HepG2 (cell line): ENCODE measurements at regions not wholly inside any gene's neighbourhood (a gene's known extent, or its start where the extent isn't known, plus 50 kb on each side); places are given as distances from the start of the nearest gene placed in this dataset.

ENCODE experiments used
- CREB1 ChIP-seq, 2 experiments: fragments of 450-650 bp in 1 of 2; IDR thresholded peaks; 2 replicates each; pipeline ENCODE4 v1.6.1; 2016 to 2017; ENCODE audit warnings: control low read depth in 1 of 2, mild to moderate bottlenecking in 1 of 2, missing compliant biosample characterization in 1 of 2, missing genetic modification characterization in 1 of 2
- HNRNPH1 ChIP-seq: fragments of 200-400 bp; formaldehyde crosslinking; optimal IDR thresholded peaks from 2 replicates; pipeline ENCODE3; 2017; ENCODE audit warnings: mild to moderate bottlenecking, low read depth, low read length
- HNRNPL ChIP-seq: fragments of 200-400 bp; formaldehyde crosslinking; IDR thresholded peaks from 2 replicates; pipeline ENCODE4 v1.6.1; 2017; ENCODE audit warnings: mild to moderate bottlenecking, low read depth, low read length
- HOXA3 ChIP-seq: sonication (generic); formaldehyde crosslinking; IDR thresholded peaks from 2 replicates; pipeline ENCODE4 v1.5.0; 2020; ENCODE audit warnings: missing genetic modification reagents
- MAFK ChIP-seq, 2 experiments: IDR thresholded peaks in 1 of 2; conservative IDR thresholded peaks in 1 of 2; 2 replicates each; pipeline ENCODE4 v1.6.1; 2011; ENCODE audit warnings: improper control_type of control experiment in 2 of 2, low read length in 2 of 2
- MED13 ChIP-seq: sonication (generic); formaldehyde crosslinking; IDR thresholded peaks from 2 replicates; pipeline ENCODE4 v1.5.0; 2020; ENCODE audit warnings: missing genetic modification reagents
- NR2F1 ChIP-seq, 2 experiments: fragments of 450-650 bp in 1 of 2; formaldehyde crosslinking in 1 of 2; IDR thresholded peaks; 2 replicates each; pipeline versions ENCODE4 v1.5.0 to v1.6.1; 2016 to 2020; ENCODE audit warnings: mild to moderate bottlenecking in 1 of 2, missing compliant biosample characterization in 1 of 2, missing genetic modification reagents in 1 of 2, moderate library complexity in 1 of 2
- NRL ChIP-seq: sonication (generic); formaldehyde crosslinking; IDR thresholded peaks from 2 replicates; pipeline ENCODE4 v1.5.0; 2020; ENCODE audit warnings: missing genetic modification reagents, mild to moderate bottlenecking, moderate library complexity, borderline replicate concordance
- PLRG1 ChIP-seq: fragments of 450-650 bp; conservative IDR thresholded peaks from 2 replicates; pipeline ENCODE4 v1.6.1; 2016
- RARG ChIP-seq: sonication (generic); formaldehyde crosslinking; IDR thresholded peaks from 2 replicates; pipeline ENCODE4 v1.4.0; 2020; ENCODE audit warnings: low read depth, mild to moderate bottlenecking, missing genetic modification reagents
- REL ChIP-seq: sonication (generic); formaldehyde crosslinking; conservative IDR thresholded peaks from 2 replicates; pipeline ENCODE4 v1.8.0; 2022; ENCODE audit warnings: mild to moderate bottlenecking, missing genetic modification reagents, moderate library complexity
- TAF15 ChIP-seq: fragments of 200-400 bp; formaldehyde crosslinking; IDR thresholded peaks from one replicate; pipeline ENCODE4 v1.6.1; 2018; ENCODE audit warnings: mild to moderate bottlenecking, low read depth, low read length; ENCODE audit not compliant: poor library complexity, severe bottlenecking
- TARDBP ChIP-seq: sonication (generic); formaldehyde crosslinking; IDR thresholded peaks from 2 replicates; pipeline ENCODE4 v1.8.0; 2022; ENCODE audit warnings: mild to moderate bottlenecking, missing genetic modification reagents
- TBL1XR1 ChIP-seq: fragments of 150-350 bp; IDR thresholded peaks from 2 replicates; pipeline ENCODE4 v1.6.1; 2014; ENCODE audit warnings: borderline replicate concordance, low read length; ENCODE audit not compliant: partially characterized antibody
- ZMYM3 ChIP-seq: sonication (generic); formaldehyde crosslinking; IDR thresholded peaks from 2 replicates; pipeline ENCODE4 v1.5.1; 2020; ENCODE audit warnings: mild to moderate bottlenecking, missing genetic modification reagents
- ZNF335 ChIP-seq: sonication (generic); formaldehyde crosslinking; IDR thresholded peaks from 2 replicates; pipeline ENCODE4 v1.4.0; 2020; ENCODE audit warnings: missing genetic modification reagents
- ZNF33A ChIP-seq: sonication (generic); formaldehyde crosslinking; IDR thresholded peaks from 2 replicates; pipeline ENCODE4 v1.5.1; 2020; ENCODE audit warnings: missing genetic modification reagents, mild to moderate bottlenecking, moderate library complexity, borderline replicate concordance
- ZNF354B ChIP-seq: sonication (generic); formaldehyde crosslinking; IDR thresholded peaks from 2 replicates; pipeline ENCODE4 v1.8.0; 2022; ENCODE audit warnings: mild to moderate bottlenecking, missing genetic modification reagents
- ZNF614 ChIP-seq: IDR thresholded peaks from 2 replicates; pipeline ENCODE4 v1.6.1; 2018; ENCODE audit warnings: missing biosample characterization, missing genetic modification reagents, inconsistent platforms, borderline replicate concordance
- ZNF629 ChIP-seq: sonication (generic); formaldehyde crosslinking; conservative IDR thresholded peaks from 2 replicates; pipeline ENCODE4 v1.5.0; 2020; ENCODE audit warnings: missing genetic modification reagents
- ZNF782 ChIP-seq: sonication (generic); formaldehyde crosslinking; IDR thresholded peaks from 2 replicates; pipeline ENCODE4 v1.4.0; 2020; ENCODE audit warnings: missing genetic modification reagents, mild to moderate bottlenecking, borderline replicate concordance
- TF ChIP-seq, protein P1 (sequence below): IDR thresholded peaks from 2 replicates; pipeline ENCODE4 v1.4.0; 2020; ENCODE audit warnings: mild to moderate bottlenecking, missing genetic modification reagents
- TF ChIP-seq, protein P2 (sequence below): sonication (generic); formaldehyde crosslinking; IDR thresholded peaks from 2 replicates; pipeline ENCODE4 v1.5.0; 2020; ENCODE audit warnings: mild to moderate bottlenecking, missing genetic modification reagents

DNA sequence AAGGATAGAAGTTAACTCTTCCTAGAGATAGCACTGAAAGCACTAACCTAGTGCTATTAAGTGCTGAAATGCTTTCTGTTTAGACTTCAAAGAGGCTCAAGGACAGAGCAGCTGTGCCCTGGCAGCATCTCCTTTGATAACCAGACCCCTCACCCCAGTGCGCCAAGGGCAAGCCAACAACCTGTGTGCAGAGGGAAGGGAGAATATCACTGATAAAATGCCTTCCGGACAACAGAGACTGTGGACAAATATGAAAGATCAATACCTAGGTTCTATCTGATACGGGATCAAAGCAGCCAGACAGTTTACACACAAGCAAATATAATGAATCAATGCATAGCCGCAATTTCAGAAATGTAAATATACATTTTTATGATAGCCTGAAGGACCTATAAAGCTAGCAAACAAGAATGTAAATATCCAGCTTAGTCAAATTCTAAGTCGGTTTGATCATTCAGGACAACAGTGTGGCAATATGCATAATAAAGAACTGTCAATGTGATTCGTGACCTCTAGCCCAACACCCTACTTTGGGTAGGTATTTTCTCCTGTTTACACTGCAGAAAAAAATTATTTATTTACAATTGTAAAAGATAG is 91.8 kb upstream of the RFX8 start (continued):
- TF ChIP-seq, protein P1, sequence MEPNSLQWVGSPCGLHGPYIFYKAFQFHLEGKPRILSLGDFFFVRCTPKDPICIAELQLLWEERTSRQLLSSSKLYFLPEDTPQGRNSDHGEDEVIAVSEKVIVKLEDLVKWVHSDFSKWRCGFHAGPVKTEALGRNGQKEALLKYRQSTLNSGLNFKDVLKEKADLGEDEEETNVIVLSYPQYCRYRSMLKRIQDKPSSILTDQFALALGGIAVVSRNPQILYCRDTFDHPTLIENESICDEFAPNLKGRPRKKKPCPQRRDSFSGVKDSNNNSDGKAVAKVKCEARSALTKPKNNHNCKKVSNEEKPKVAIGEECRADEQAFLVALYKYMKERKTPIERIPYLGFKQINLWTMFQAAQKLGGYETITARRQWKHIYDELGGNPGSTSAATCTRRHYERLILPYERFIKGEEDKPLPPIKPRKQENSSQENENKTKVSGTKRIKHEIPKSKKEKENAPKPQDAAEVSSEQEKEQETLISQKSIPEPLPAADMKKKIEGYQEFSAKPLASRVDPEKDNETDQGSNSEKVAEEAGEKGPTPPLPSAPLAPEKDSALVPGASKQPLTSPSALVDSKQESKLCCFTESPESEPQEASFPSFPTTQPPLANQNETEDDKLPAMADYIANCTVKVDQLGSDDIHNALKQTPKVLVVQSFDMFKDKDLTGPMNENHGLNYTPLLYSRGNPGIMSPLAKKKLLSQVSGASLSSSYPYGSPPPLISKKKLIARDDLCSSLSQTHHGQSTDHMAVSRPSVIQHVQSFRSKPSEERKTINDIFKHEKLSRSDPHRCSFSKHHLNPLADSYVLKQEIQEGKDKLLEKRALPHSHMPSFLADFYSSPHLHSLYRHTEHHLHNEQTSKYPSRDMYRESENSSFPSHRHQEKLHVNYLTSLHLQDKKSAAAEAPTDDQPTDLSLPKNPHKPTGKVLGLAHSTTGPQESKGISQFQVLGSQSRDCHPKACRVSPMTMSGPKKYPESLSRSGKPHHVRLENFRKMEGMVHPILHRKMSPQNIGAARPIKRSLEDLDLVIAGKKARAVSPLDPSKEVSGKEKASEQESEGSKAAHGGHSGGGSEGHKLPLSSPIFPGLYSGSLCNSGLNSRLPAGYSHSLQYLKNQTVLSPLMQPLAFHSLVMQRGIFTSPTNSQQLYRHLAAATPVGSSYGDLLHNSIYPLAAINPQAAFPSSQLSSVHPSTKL = peak; percentile 100
- peak; percentile 17; the same call in 1 of the 2 replicates for TF ChIP-seq ZNF33A (CRISPR knock-in tag)
- TF ChIP-seq HNRNPH1 = no peak
- peak; percentile 89 for TF ChIP-seq HNRNPL
- 0 out of 2 replicates have a peak, but pooled peaks have one; percentile 91 for TF ChIP-seq ZNF354B
- TF ChIP-seq MAFK (conservative IDR thresholded peaks at IDR 0.05 in 1 of 2, IDR thresholded peaks at IDR 0.05 in 1 of 2; ENCODE audit: low read length in 2 of 2) = peak in 1 of 2 experiments; percentile 27; a peak in 1 of 4 replicates
- TF ChIP-seq NRL (CRISPR knock-in tag) = no peak
- TF ChIP-seq, protein P2, sequence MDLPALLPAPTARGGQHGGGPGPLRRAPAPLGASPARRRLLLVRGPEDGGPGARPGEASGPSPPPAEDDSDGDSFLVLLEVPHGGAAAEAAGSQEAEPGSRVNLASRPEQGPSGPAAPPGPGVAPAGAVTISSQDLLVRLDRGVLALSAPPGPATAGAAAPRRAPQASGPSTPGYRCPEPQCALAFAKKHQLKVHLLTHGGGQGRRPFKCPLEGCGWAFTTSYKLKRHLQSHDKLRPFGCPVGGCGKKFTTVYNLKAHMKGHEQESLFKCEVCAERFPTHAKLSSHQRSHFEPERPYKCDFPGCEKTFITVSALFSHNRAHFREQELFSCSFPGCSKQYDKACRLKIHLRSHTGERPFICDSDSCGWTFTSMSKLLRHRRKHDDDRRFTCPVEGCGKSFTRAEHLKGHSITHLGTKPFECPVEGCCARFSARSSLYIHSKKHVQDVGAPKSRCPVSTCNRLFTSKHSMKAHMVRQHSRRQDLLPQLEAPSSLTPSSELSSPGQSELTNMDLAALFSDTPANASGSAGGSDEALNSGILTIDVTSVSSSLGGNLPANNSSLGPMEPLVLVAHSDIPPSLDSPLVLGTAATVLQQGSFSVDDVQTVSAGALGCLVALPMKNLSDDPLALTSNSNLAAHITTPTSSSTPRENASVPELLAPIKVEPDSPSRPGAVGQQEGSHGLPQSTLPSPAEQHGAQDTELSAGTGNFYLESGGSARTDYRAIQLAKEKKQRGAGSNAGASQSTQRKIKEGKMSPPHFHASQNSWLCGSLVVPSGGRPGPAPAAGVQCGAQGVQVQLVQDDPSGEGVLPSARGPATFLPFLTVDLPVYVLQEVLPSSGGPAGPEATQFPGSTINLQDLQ (CRISPR knock-in tag) = no peak; the same call in 1 of the 2 replicates
- TF ChIP-seq MED13 = peak; percentile 100
- peak; percentile 88 to 100 for TF ChIP-seq NR2F1 (CRISPR knock-in tag; IDR thresholded peaks at IDR 0.05)
- TF ChIP-seq ZNF614 = peak; percentile 94
- peak; percentile 56 for TF ChIP-seq ZNF629 (CRISPR knock-in tag)
- no peak for TF ChIP-seq PLRG1
- peak; percentile 100 for TF ChIP-seq TBL1XR1
- TF ChIP-seq ZNF782 (CRISPR knock-in tag) = no peak
- TF ChIP-seq ZNF335 (CRISPR knock-in tag) = 0 out of 2 replicates have a peak, but pooled peaks have one; percentile 54
- TF ChIP-seq RARG (CRISPR knock-in tag) = peak; percentile 77; the same call in 1 of the 2 replicates
- peak; percentile 41 for TF ChIP-seq CREB1 (IDR thresholded peaks at IDR 0.05)
- peak; percentile 90 for TF ChIP-seq CREB1 (CRISPR knock-in tag; IDR thresholded peaks at IDR 0.05)
- no peak for TF ChIP-seq TAF15
- peak; percentile 94 for TF ChIP-seq ZMYM3 (CRISPR knock-in tag)
- peak; percentile 94 for TF ChIP-seq HOXA3 (CRISPR knock-in tag)
- peak; percentile 99 for TF ChIP-seq TARDBP (CRISPR knock-in tag)
- TF ChIP-seq REL (CRISPR knock-in tag) = peak; percentile 94
